HepG2 (cell line): ENCODE measurements at regions not wholly inside any gene's neighbourhood (a gene's known extent, or its start where the extent isn't known, plus 50 kb on each side); places are given as distances from the start of the nearest gene placed in this dataset.

Source experiments
- AGO2 ChIP-seq: fragments of 200-400 bp; formaldehyde crosslinking; optimal IDR thresholded peaks from 2 replicates; pipeline ENCODE3; 2017; ENCODE audit warnings: mild to moderate bottlenecking, low read depth, low read length, moderate library complexity
- CCDC6 ChIP-seq: sonication (generic); formaldehyde crosslinking; IDR thresholded peaks from 2 replicates; pipeline ENCODE4 v1.8.1; 2022; ENCODE audit warnings: mild to moderate bottlenecking, missing genetic modification reagents, moderate library complexity
- CREB3 ChIP-seq: sonication (generic); formaldehyde crosslinking; IDR thresholded peaks from 2 replicates; pipeline ENCODE4 v1.5.0; 2020; ENCODE audit warnings: missing genetic modification reagents
- ELF1 ChIP-seq: sonication (generic); formaldehyde crosslinking; IDR thresholded peaks from 2 replicates; pipeline ENCODE4 v1.4.0; 2020; ENCODE audit warnings: missing genetic modification reagents
- ETV5 ChIP-seq: IDR thresholded peaks from 2 replicates; pipeline ENCODE4 v1.6.1; 2018; ENCODE audit warnings: missing biosample characterization, missing genetic modification reagents, inconsistent platforms, borderline replicate concordance
- HCFC1 ChIP-seq: fragments of 150-350 bp; IDR thresholded peaks from 2 replicates; pipeline ENCODE4 v1.6.1; 2014; ENCODE audit warnings: low read depth, low read length
- KDM2A ChIP-seq: sonication (generic); formaldehyde crosslinking; IDR thresholded peaks from 2 replicates; pipeline ENCODE4 v1.4.0; 2020; ENCODE audit warnings: low read depth, missing genetic modification reagents, borderline replicate concordance
- KDM4B ChIP-seq: sonication (generic); formaldehyde crosslinking; IDR thresholded peaks from 2 replicates; pipeline ENCODE4 v1.4.0; 2020; ENCODE audit warnings: missing genetic modification reagents
- KLF16 ChIP-seq, 2 experiments: sonication (generic) in 1 of 2; formaldehyde crosslinking in 1 of 2; IDR thresholded peaks; 2 replicates each; pipeline versions ENCODE4 v1.6.1 to v1.8.0; 2016 to 2023; ENCODE audit warnings: missing genetic modification reagents in 2 of 2, missing compliant biosample characterization in 1 of 2
- MAZ ChIP-seq, 2 experiments: sonication (generic) in 1 of 2; formaldehyde crosslinking in 1 of 2; IDR thresholded peaks; 2 replicates each; pipeline versions ENCODE4 v1.5.0 to v1.6.1; 2012 to 2020; ENCODE audit warnings: low read depth in 2 of 2, mild to moderate bottlenecking in 2 of 2, borderline replicate concordance in 1 of 2, improper control_type of control experiment in 1 of 2, low read length in 1 of 2, missing genetic modification reagents in 1 of 2, moderate library complexity in 1 of 2
- MIXL1 ChIP-seq: IDR thresholded peaks from 2 replicates; pipeline ENCODE4 v1.6.1; 2016
- NR1H2 ChIP-seq: sonication (generic); formaldehyde crosslinking; IDR thresholded peaks from 2 replicates; pipeline ENCODE4 v1.8.1; 2022; ENCODE audit warnings: low read depth, missing genetic modification reagents, borderline replicate concordance
- SPEN ChIP-seq: sonication (generic); formaldehyde crosslinking; IDR thresholded peaks from 2 replicates; pipeline ENCODE4 v1.5.1; 2020; ENCODE audit warnings: low read depth, mild to moderate bottlenecking, missing genetic modification reagents
- TAF15 ChIP-seq: fragments of 200-400 bp; formaldehyde crosslinking; IDR thresholded peaks from one replicate; pipeline ENCODE4 v1.6.1; 2018; ENCODE audit warnings: mild to moderate bottlenecking, low read depth, low read length; ENCODE audit not compliant: poor library complexity, severe bottlenecking
- TBX2 ChIP-seq: sonication (generic); formaldehyde crosslinking; IDR thresholded peaks from 2 replicates; pipeline ENCODE4 v1.5.0; 2020; ENCODE audit warnings: missing genetic modification reagents, mild to moderate bottlenecking, borderline replicate concordance
- TEF ChIP-seq: sonication (generic); formaldehyde crosslinking; IDR thresholded peaks from 2 replicates; pipeline ENCODE4 v1.5.0; 2020; ENCODE audit warnings: missing genetic modification reagents
- TFDP1 ChIP-seq: IDR thresholded peaks from 2 replicates; pipeline ENCODE4 v1.6.1; 2016; ENCODE audit warnings: missing compliant biosample characterization, missing genetic modification reagents, borderline replicate concordance
- ZBTB1 ChIP-seq: sonication (generic); formaldehyde crosslinking; IDR thresholded peaks from 2 replicates; pipeline ENCODE4 v1.4.0; 2020; ENCODE audit warnings: missing genetic modification reagents, borderline replicate concordance
- ZBTB37 ChIP-seq: sonication (generic); formaldehyde crosslinking; IDR thresholded peaks from 2 replicates; pipeline ENCODE4 v1.4.0; 2020; ENCODE audit warnings: mild to moderate bottlenecking, missing genetic modification reagents
- ZGPAT ChIP-seq: IDR thresholded peaks from 2 replicates; pipeline ENCODE4 v1.6.1; 2016; ENCODE audit warnings: mild to moderate bottlenecking
- ZNF430 ChIP-seq: sonication (generic); formaldehyde crosslinking; IDR thresholded peaks from 2 replicates; pipeline ENCODE4 v1.9.0; 2021; ENCODE audit warnings: mild to moderate bottlenecking, missing genetic modification reagents
- ZNF44 ChIP-seq: sonication (generic); formaldehyde crosslinking; IDR thresholded peaks from 2 replicates; pipeline ENCODE4 v1.5.1; 2020; ENCODE audit warnings: mild to moderate bottlenecking, missing genetic modification reagents
- ZNF772 ChIP-seq: sonication (generic); formaldehyde crosslinking; IDR thresholded peaks from 2 replicates; pipeline ENCODE4 v1.5.0; 2020; ENCODE audit warnings: mild to moderate bottlenecking, missing genetic modification reagents

- TF ChIP-seq MAZ (IDR thresholded peaks at IDR 0.05; ENCODE audit: borderline replicate concordance, low read depth, low read length) (no peak), MAZ (CRISPR knock-in tag; IDR thresholded peaks at IDR 0.05; ENCODE audit: low read depth) (peak; percentile 82), KLF16 (CRISPR knock-in tag; IDR thresholded peaks at IDR 0.05) (0 out of 4 replicates have a peak, but pooled peaks of 1 of the 2 experiments have one; percentile 19), ZNF772 (0 out of 2 replicates have a peak, but pooled peaks have one; percentile 32), ZGPAT (CRISPR knock-in tag) (no peak), HCFC1 (no peak), ZBTB37 (CRISPR knock-in tag) (no peak), CREB3 (CRISPR knock-in tag) (0 out of 2 replicates have a peak, but pooled peaks have one; percentile 24), ZBTB1 (CRISPR knock-in tag) (no peak), MIXL1 (CRISPR knock-in tag) (no peak), ZNF430 (CRISPR knock-in tag) (0 out of 2 replicates have a peak, but pooled peaks have one; percentile 4), TBX2 (CRISPR knock-in tag) (peak; percentile 37; the same call in 1 of the 2 replicates), NR1H2 (CRISPR knock-in tag) (0 out of 2 replicates have a peak, but pooled peaks have one; percentile 35), CCDC6 (CRISPR knock-in tag) (0 out of 2 replicates have a peak, but pooled peaks have one; percentile 19), KDM4B (CRISPR knock-in tag) (no peak), SPEN (CRISPR knock-in tag) (peak; percentile 55; the same call in 1 of the 2 replicates), AGO2 (peak; percentile 47), TAF15 (peak; percentile 53), TEF (CRISPR knock-in tag) (no peak), KDM2A (CRISPR knock-in tag) (0 out of 2 replicates have a peak, but pooled peaks have one; percentile 38), ETV5 (0 out of 2 replicates have a peak, but pooled peaks have one; percentile 31), ZNF44 (peak; percentile 36; the same call in 1 of the 2 replicates), ELF1 (CRISPR knock-in tag) (peak; percentile 7; the same call in 1 of the 2 replicates), TFDP1 (CRISPR knock-in tag) (peak; percentile 13; the same call in 1 of the 2 replicates)
Measured at GRCh38 chr3:15860014-15860934, 62.5 kb upstream of the ANKRD28 start (continued).
